Jurkat, Clone E6-1 (cell line): ENCODE measurements at regions not wholly inside any gene's neighbourhood (a gene's known extent, or its start where the extent isn't known, plus 50 kb on each side); places are given as distances from the start of the nearest gene placed in this dataset.
"Not testable (repeated sequence)": the region's sequence is repeated elsewhere in the genome, so short reads cannot be mapped to it uniquely, and the experiment has no call there.

Source experiments
- DNase-seq: peaks from one replicate; pipeline ENCODE4 v3.0.0-alpha.2; 2011; ENCODE audit warnings: low read depth, low spot score
- H3K4me3 ChIP-seq: 2 replicates; pipeline ENCODE4 v1.5.1; 2011; ENCODE audit warnings: mild to moderate bottlenecking, low read length, control low read depth, moderate library complexity

DNA sequence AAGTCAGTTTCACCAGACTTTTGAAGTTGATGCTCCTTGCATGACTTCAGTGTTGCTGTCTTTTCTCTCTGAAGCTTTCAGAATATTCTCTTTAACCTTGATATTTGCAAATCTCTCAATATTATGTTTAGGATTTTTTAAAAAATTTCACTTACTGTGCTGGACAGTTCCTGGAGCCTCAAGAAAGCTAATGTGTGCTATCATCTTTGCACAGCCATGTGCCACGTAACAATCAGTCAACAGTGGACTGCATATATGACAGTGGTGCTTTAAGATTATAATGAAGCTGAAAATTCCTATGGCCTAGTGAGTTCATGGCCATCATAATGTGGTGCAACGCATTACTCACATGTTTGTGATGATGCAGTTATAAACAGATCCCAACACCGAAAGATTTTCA, 59.1 kb upstream of the OGFRL1 start:
- no peak for DNase-seq

DNA sequence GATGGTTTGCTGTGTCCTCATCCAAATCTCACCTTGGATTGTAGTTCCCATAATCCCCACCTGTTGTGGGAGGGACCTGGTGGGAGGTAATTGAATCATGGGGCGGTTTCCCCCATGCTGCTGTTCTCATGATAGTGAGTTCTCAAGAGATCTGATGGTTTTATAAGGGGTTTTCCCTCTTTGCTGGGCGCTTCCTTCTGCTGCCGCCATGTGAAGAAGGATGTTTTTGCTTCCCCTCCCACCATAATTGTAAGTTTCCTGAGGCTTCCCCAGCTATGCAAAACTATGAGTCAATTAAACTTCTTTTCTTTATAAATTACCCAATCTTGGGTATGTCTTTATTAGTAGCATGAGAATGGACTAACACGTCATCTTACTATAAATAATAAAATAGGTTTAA, 55.7 kb upstream of the OGFRL1 start:
- H3K4me3 ChIP-seq = not testable (repeated sequence)

More for the DNA sequence above, 59.1 kb upstream of the OGFRL1 start:
- no peak overlapping the region for H3K4me3 ChIP-seq

GRCh38 chr6:71236926-71237434, 51.6 kb upstream of the OGFRL1 start:
- DNase-seq = no peak
- H3K4me3 ChIP-seq = no peak overlapping the region

More for the DNA sequence above, 55.7 kb upstream of the OGFRL1 start:
- DNase-seq = not testable (repeated sequence)

DNA sequence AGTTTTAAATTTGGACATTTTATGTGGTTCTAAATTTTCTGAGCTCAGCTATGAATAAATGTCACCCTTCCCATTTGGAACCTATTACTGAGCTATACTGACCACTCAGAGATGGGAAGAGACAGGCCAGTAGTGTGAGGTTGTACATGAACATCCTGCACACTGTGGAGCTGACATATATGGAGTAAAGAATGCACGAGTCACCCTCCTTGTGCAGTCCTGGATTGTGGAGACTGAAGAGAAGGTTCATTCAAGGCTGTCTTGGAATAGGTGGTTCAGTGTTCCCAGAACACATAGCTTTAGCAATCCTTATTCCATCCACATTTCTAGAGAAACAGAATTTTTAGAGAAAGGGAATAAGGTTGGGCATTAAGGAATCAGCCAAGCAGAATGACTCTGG, 50.3 kb upstream of the OGFRL1 start:
- H3K4me3 ChIP-seq = no peak overlapping the region
- no peak for DNase-seq
